Kidney capillary endothelial cell (primary cell): ENCODE measurements at regions not wholly inside any gene's neighbourhood (a gene's known extent, or its start where the extent isn't known, plus 50 kb on each side); places are given as distances from the start of the nearest gene placed in this dataset.
A peak's percentile ranks its signal among the peaks of the same experiment; 100 is the strongest.

ENCODE experiments used
- DNase-seq: peaks from one replicate; pipeline ENCODE4 v3.0.0-alpha.2; 2018; ENCODE audit warnings: low spot score

GRCh38 chr11:25970726-25971508 is 361.0 kb upstream of the ANO3 start:
- DNase-seq, result no peak

GRCh38 chr11:25980091-25980490 is 351.8 kb upstream of the ANO3 start:
- DNase-seq, result no peak

- DNase-seq, result peak; percentile 60
Observed at GRCh38 chr11:25981998-25982397, 349.9 kb upstream of the ANO3 start.

DNA sequence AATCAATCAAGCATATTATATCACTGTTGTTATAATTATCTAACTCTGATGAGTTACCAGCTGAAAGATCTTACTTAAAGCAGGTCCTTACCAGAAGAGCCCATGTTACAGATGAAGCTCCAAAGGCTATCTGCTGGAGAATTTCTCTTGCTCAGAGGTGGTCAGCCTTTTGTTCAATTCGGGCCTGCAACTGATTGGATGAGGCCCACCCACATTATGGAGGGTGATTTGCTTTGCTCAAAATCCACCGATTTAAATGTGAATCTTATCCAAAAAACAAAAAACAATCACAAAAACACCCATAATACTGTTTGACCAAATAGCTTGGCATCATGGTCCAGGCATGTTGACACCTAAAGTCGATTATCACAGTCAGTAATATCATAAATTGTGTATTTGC is 348.6 kb upstream of the ANO3 start:
- no peak for DNase-seq

DNA sequence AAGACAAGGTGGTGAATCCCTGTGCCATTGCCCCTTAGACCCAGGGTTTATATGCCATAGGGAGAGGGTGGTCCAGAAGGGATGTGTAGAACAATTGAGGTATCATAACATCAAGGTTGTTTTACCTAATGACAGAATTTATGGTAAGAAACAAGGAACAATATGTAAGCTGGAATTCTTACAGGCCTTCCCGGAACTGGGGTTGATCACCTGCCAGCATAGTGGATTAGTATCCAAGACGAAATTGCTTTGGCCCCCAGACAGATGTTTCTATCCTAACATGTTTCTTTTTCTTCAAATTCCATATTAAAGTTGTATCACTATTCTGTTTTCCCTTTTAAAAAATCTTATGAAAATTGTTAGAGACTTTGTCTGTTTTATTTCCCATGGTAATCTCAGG is 343.8 kb upstream of the ANO3 start:
- no peak for DNase-seq

DNA sequence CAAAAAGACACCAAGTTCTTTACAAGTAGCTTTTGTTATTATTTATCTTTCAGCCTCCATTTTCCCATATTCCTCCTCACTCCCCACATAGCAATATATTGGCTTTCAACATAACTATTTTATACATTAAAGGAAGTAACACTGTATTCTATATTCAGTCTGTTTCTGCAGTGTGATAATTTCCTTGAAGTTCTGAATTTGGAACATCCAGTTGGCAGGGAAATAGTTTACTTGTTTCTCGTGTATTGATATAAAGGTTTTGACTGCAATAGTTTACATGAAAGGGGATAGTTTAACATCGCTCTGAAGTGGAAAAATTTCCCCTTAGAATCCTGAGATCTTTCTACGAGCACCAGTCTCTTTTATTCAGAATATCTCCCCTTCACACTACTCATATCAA is 341.5 kb upstream of the ANO3 start:
- DNase-seq, result no peak

DNA sequence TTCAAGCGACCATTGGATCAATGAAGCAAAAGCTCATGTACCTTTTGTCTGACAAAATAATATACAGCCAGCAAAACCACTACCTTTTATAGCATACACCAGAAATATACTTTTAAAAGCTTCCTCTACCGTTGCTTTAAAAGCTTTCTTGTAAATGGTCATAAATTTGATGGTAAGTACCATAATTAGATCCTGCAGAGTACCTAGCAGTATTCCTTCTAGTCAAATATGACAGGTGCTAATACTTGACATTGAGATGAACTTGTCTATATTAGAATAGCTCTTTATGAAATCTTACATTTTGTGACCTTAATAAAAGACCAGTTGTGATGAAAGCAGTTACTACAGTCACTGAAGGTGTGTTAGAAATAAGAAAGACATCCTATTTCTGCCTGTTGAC is 340.5 kb upstream of the ANO3 start:
- DNase-seq, result no peak

- DNase-seq, result no peak
Observed at GRCh38 chr11:25992294-25992693, 339.6 kb upstream of the ANO3 start.

DNA sequence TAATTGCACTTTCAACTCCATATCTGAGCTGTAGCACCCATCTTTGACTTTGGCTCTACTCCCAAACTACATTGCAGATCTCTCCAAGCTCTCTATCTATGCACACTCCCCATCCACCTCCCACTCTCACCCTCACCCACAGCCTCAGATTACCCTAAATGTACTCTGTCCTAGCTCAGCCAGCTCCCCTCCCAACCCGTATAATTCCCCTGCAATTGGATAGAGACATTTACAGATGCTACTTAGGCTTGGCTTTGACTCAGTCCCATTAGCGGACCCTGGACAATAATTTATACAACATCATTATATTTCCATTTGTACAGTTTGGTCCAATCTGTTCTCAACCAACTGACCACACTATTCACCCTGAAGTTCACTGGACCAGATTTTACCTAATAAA is 338.9 kb upstream of the ANO3 start:
- no peak for DNase-seq

DNA sequence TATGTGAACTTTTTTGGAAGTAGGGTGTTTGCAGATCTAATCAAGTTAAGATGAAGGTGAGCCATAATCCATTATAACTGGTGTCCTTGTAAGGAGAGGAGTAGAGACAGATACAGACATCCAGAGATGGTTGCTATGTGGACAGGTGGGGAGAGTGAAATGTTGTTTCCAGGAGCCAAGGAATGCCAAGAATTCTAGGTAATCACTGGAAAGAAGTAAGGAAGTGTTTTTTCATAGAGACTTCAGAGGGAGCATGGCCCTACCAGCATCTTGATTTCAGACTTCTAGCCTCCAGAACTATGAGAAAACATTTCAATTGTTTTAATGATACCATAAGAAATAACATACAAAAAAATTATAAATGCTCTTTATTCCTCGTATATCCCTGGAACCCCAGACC is 320.5 kb upstream of the ANO3 start:
- no peak for DNase-seq

DNA sequence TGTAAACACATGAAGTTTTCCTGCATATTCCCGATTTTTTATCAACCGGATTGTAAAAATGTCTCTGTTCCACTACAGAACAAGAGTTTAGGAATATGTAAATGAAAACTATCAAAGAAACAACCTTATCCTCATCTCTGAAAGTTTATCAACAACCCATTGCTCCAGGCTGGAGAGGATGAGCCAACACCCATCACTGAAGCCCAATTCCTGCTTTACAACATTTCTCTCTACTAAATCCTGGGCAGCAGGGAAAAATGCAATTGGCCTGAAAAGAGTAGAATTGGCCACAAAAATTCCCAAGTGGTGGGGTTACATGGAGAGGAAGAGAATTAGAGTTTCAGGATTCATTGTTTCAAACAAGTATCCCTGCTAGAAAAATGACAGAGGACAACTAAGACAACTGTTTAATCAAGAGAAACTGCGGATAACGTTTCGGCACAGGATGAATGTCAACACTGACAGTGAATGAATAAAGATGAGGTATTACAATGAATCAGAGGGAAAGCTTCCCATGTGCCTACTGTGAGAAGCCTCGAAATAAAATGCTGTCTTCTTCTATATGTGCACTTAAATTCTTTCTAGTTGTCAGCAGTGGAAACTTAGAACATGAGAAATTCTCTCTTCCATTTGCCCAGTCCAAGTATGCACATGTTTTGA is 317.3 kb upstream of the ANO3 start:
- no peak for DNase-seq

GRCh38 chr11:26017322-26017860 is 314.5 kb upstream of the ANO3 start:
- no peak for DNase-seq

- no peak for DNase-seq
Observed at GRCh38 chr11:26017903-26018302, 314.0 kb upstream of the ANO3 start.

GRCh38 chr11:26018336-26018735 is 313.6 kb upstream of the ANO3 start:
- DNase-seq, result no peak

DNA sequence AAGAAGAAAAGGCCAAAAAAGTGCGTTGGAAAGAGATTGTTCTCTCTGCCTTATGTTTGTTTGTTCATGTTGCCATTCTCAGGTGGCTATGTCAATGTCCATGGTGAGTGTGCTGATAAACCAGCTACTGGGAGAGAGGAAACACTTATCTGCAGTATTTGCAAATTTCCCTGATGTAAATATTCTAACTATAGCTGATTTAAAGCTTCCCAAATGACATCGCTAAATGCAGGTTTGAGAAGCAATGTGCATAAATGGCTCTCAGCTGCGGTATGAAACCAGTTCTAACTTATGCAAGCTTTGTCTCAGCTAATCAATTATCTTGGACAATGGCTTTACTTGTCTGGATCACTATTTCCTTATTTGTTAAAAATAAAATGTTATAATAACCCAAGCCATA is 312.5 kb upstream of the ANO3 start:
- DNase-seq, result no peak

DNA sequence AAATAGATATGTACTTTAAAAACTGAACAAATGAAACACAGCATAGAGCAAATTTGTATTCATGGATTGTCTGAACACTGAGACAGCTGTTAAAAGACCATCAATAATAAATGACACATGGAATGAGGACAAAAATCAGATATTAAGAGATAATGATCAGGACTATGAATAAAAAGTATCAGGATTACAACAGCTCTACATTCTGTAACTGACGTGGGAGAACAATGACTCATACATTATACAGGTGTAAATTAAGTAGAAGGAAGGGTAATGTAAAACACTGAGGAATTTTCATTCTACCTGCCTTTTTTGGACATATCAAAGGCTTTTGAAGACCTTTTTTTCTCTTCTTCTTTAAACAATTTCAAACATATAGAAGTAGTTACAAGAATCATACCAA is 310.9 kb upstream of the ANO3 start:
- no peak for DNase-seq

DNA sequence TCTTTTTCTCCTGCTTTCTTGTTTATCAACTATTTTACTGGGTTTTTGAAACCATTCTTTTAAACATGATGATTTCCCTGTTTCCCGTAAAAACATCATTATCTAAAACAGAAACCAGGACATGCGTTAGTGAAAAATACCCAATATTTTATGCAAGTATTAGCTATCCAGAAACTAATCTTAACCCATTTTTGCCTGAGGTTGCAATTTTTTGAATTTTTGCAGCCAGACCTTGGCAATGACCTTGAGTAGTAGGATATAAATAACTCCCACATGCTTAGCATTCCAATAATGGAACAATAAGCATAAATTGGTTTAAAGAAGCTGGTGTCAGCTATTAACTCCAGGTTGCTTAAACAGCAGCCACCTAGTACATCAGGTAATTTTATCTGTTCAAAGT is 308.9 kb upstream of the ANO3 start:
- DNase-seq, result no peak

GRCh38 chr11:26025676-26026075 is 306.3 kb upstream of the ANO3 start:
- no peak for DNase-seq

- DNase-seq, result no peak
Observed at GRCh38 chr11:26026078-26026477, 305.9 kb upstream of the ANO3 start.

- no peak for DNase-seq
Observed at GRCh38 chr11:26027887-26028286, 304.0 kb upstream of the ANO3 start.

- DNase-seq, result no peak
Observed at GRCh38 chr11:26028393-26028911, 303.5 kb upstream of the ANO3 start.

GRCh38 chr11:26030399-26030798 is 301.5 kb upstream of the ANO3 start:
- DNase-seq, result no peak

DNA sequence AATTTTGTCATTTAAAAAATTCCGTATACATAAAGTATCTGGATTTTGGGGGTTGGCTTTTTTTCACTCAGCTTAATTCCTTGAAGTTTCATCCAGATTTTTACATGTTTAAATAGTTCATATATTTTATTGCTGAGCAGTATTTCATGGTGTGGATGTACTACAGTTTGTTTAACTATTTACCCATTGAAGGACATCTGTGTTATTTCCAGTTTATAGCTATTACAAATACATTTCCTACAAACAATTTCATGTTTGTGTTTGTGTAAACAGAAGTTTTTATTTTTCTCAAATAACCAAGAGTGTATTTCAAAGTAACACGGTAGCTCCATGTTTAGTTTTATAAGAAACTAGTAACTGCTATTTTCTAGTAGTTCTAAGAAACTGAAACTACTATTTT is 299.7 kb upstream of the ANO3 start:
- no peak for DNase-seq
